Esophagus muscularis mucosa (tissue), 4 donors: ENCODE measurements at regions not wholly inside any gene's neighbourhood (a gene's known extent, or its start where the extent isn't known, plus 50 kb on each side); places are given as distances from the start of the nearest gene placed in this dataset.

ENCODE experiments used
- DNase-seq: peaks from one replicate; pipeline ENCODE4 v3.0.0-alpha.2; 2017; ENCODE audit errors: extremely low spot score
- H3K27ac ChIP-seq, 4 donors: fragments of 200-600 bp; sonication (generic); replicated peaks in 1 of 4; 1 replicate in 3 of 4; 2 replicates in 1 of 4; pipeline ENCODE4 v1.5.1; 2016 to 2019; ENCODE audit warnings: mild to moderate bottlenecking in 1 of 4
- H3K27me3 ChIP-seq, 4 donors: fragments of 200-600 bp; sonication (generic); one replicate each; pipeline versions ENCODE4 v1.5.1 to v1.6.0; 2016 to 2019
- H3K36me3 ChIP-seq, 4 donors: fragments of 200-600 bp; sonication (generic); one replicate each; pipeline ENCODE4 v1.5.1; 2016 to 2019
- H3K4me1 ChIP-seq, 4 donors: fragments of 200-600 bp; sonication (generic); one replicate each; pipeline ENCODE4 v1.5.1; 2016 to 2019
- H3K4me3 ChIP-seq, 4 donors: fragments of 200-600 bp; sonication (generic); 1 replicate in 2 of 4; 2 replicates in 2 of 4; pipeline ENCODE4 v1.5.1; 2016 to 2019; ENCODE audit warnings: mild to moderate bottlenecking in 4 of 4, moderate library complexity in 1 of 4
- H3K9me3 ChIP-seq, 4 donors: fragments of 200-600 bp; sonication (generic); 1 replicate in 3 of 4; 2 replicates in 1 of 4; pipeline ENCODE4 v1.5.1; 2016 to 2019
- CTCF ChIP-seq, 3 experiments: fragments of 200-600 bp in 2 of 3; fragments of 450-650 bp in 1 of 3; sonication (generic) in 2 of 3; IDR thresholded peaks; one replicate each; pipeline ENCODE4 v1.5.1; 2017 to 2019; ENCODE audit warnings: antibody characterized with exemption in 3 of 3, mild to moderate bottlenecking in 2 of 3, moderate library complexity in 1 of 3
- EP300 ChIP-seq: sonication (generic); formaldehyde crosslinking; IDR thresholded peaks from one replicate; pipeline ENCODE4 v1.6.1; 2017; ENCODE audit warnings: antibody characterized with exemption
- POLR2A ChIP-seq: fragments of 450-650 bp; IDR thresholded peaks from one replicate; pipeline ENCODE4 v1.6.1; 2017; ENCODE audit warnings: antibody characterized with exemption, moderate library complexity, mild to moderate bottlenecking, low read depth
- POLR2AphosphoS5 ChIP-seq, 2 donors: sonication (generic); formaldehyde crosslinking; IDR thresholded peaks; one replicate each; pipeline ENCODE4 v1.6.1; 2017; ENCODE audit warnings: antibody characterized with exemption in 2 of 2
- WGBS: methylation state at CpG from one replicate; pipeline ENCODE4 v1.1.5; 2018; 5-methylcytosine and 5-hydroxymethylcytosine counted together
- intact Hi-C: fragments of 100-400 bp; cut with DNase I; formaldehyde crosslinking; loops from one replicate; pipeline ENCODE4 v1.15.1; 2023

- Histone ChIP-seq H3K9me3 (no peaks in the 10 kb centered on the region), H3K27ac (no peak overlapping the region), H3K4me1 (no peaks in the 10 kb centered on the region), H3K27me3 (no peaks in the 10 kb centered on the region), H3K36me3 (no peaks in the 10 kb centered on the region), H3K4me3 (no peak overlapping the region)
- DNase-seq, result no peak
- intact Hi-C loops, result no loop called here
- TF ChIP-seq EP300 (no peak), CTCF (IDR thresholded peaks at IDR 0.05) (no peak), POLR2A (no peak), POLR2AphosphoS5 (IDR thresholded peaks at IDR 0.05) (no peak)
Observed at GRCh38 chr13:86082121-86082520, 282.9 kb upstream of the SLITRK6 start.

GRCh38 chr13:86080340-86080995 is 281.2 kb upstream of the SLITRK6 start:
- Histone ChIP-seq H3K36me3 (no peaks in the 10 kb centered on the region), H3K27ac (no peak overlapping the region), H3K4me3 (no peak overlapping the region), H3K27me3 (no peaks in the 10 kb centered on the region), H3K4me1 (no peaks in the 10 kb centered on the region), H3K9me3 (no peaks in the 10 kb centered on the region)
- WGBS, result 52% methylated on average over 2 of the region's 2 CpGs
- intact Hi-C loops, result no loop called here
- DNase-seq, result no peak
- TF ChIP-seq CTCF (IDR thresholded peaks at IDR 0.05) (no peak), POLR2A (no peak), POLR2AphosphoS5 (IDR thresholded peaks at IDR 0.05) (no peak), EP300 (no peak)

DNA sequence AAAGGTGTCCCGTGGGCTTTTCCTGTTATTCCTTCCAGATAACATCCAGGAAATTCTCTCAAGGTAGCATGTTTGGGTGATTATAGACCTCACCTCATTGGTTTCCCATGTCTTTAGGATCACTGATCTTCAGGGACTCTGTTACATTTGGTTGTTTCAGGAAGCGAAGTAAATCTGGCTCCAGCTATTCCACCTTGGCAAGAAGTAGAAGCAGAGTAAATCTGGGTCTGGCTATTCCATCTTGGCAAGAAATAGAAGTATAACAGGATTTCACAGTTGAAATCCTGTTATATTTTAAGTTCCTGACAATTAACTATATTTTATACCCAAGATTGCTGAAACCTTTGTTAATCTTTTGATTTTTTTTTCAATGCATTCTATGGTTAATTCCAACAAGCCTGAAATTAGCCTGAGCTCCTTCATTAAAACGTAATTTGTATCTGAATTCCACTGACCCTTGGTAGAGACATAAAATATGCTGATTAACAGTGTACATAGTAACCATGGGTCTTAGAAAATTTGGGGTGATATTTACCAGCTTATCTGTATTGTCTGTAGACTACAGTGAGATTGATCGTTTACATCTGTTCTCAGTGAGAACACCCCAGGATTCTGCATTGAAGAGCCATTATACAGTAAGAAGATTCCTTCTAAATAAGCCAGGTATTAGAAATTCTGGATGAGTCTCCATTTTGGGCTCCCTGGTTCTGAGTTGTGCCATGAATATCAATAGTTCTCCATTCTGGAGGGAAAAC is 267.6 kb upstream of the SLITRK6 start:
- no peak for DNase-seq
- intact Hi-C loops, result no loop called here
- 65% methylated on average over 4 of the region's 4 CpGs for WGBS
- H3K36me3 ChIP-seq, result no peaks in the 10 kb centered on the region
- peaks cover 0 to 4% (median 0%) of the 10 kb centered on the region in 4 donors for H3K9me3 ChIP-seq
- no peak overlapping the region for H3K27ac ChIP-seq
- no peak overlapping the region for H3K4me3 ChIP-seq
- TF ChIP-seq POLR2A (no peak), POLR2AphosphoS5 (IDR thresholded peaks at IDR 0.05) (no peak), EP300 (no peak), CTCF (IDR thresholded peaks at IDR 0.05) (no peak)
- H3K27me3 ChIP-seq, result no peaks in the 10 kb centered on the region
- H3K4me1 ChIP-seq, result no peaks in the 10 kb centered on the region

DNA sequence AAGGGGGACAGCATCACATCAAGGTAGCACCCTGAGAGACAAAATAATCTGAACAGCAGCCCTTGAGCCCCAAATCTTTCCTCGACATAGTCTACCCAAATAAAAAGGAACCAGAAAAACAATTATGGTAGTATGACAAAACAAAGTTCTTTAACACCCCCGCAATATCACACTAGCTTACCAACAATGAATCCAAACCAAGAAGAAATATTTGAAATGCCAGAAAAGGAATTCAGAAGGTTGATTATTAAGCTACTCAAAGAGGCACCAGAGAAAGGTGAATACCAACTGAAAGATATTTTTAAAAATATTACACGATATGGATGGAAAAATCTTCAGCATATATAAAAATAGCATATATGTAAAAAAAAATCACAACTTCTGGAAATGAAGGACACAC is 252.9 kb upstream of the SLITRK6 start:
- H3K36me3 ChIP-seq, result no peaks in the 10 kb centered on the region
- no peak overlapping the region for H3K4me3 ChIP-seq
- H3K27ac ChIP-seq, result no peak overlapping the region
- no peaks in the 10 kb centered on the region for H3K27me3 ChIP-seq
- DNase-seq, result no peak
- intact Hi-C loops, result no loop called here
- 84% methylated on average over 3 of the region's 3 CpGs for WGBS
- H3K4me1 ChIP-seq, result no peaks in the 10 kb centered on the region
- TF ChIP-seq POLR2AphosphoS5 (IDR thresholded peaks at IDR 0.05) (no peak), POLR2A (no peak), EP300 (no peak)
- H3K9me3 ChIP-seq, result peaks cover 0 to 3% (median 0%) of the 10 kb centered on the region in 4 donors
